ENCODE measurements at regions not wholly inside any gene's neighbourhood (a gene's known extent, or its start where the extent isn't known, plus 50 kb on each side); places are given as distances from the start of the nearest gene placed in this dataset.

- TF ChIP-seq POLR2AphosphoS5 (IDR thresholded peaks at IDR 0.05) (no peak), CTCF (IDR thresholded peaks at IDR 0.05) (no peak), POLR2A (IDR thresholded peaks at IDR 0.05) (no peak), EP300 (IDR thresholded peaks at IDR 0.05; ENCODE audit: low read depth) (no peak)
Observed at GRCh38 chr21:27831816-27832569, 865.1 kb upstream of the ADAMTS5 start.

All from transverse colon (tissue), 4 donors.